Prostate gland (tissue), 2 donors: ENCODE measurements at regions not wholly inside any gene's neighbourhood (a gene's known extent, or its start where the extent isn't known, plus 50 kb on each side); places are given as distances from the start of the nearest gene placed in this dataset.

ENCODE experiments used
- POLR2A ChIP-seq: fragments of 450-650 bp; IDR thresholded peaks from one replicate; pipeline ENCODE4 v1.6.1; 2016; ENCODE audit warnings: antibody characterized with exemption, mild to moderate bottlenecking
- TF ChIP-seq, protein P1 (sequence below), 4 experiments: fragments of 200-600 bp in 2 of 4; fragments of 450-650 bp in 2 of 4; sonication (generic) in 2 of 4; IDR thresholded peaks; 1 replicate in 3 of 4; 2 replicates in 1 of 4; pipeline ENCODE4 v1.5.1; 2016 to 2019; ENCODE audit warnings: antibody characterized with exemption in 4 of 4, mild to moderate bottlenecking in 2 of 4, moderate library complexity in 2 of 4

DNA sequence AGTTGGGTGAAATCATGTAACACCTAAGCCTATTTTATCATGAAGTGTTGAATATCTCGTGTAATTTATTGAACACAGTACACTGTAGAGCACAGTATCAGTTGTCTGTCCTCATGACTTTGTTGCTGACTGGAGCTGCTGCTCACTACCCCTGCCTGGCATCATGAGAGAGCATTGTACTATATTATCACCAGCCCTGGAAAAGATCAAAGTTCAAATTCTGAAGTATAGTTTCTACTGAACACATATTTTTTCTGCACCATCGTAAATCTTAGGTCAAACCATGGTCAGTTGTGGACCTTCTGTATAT, 169.3 kb upstream of the RAI14 start:
- TF ChIP-seq, protein P1, sequence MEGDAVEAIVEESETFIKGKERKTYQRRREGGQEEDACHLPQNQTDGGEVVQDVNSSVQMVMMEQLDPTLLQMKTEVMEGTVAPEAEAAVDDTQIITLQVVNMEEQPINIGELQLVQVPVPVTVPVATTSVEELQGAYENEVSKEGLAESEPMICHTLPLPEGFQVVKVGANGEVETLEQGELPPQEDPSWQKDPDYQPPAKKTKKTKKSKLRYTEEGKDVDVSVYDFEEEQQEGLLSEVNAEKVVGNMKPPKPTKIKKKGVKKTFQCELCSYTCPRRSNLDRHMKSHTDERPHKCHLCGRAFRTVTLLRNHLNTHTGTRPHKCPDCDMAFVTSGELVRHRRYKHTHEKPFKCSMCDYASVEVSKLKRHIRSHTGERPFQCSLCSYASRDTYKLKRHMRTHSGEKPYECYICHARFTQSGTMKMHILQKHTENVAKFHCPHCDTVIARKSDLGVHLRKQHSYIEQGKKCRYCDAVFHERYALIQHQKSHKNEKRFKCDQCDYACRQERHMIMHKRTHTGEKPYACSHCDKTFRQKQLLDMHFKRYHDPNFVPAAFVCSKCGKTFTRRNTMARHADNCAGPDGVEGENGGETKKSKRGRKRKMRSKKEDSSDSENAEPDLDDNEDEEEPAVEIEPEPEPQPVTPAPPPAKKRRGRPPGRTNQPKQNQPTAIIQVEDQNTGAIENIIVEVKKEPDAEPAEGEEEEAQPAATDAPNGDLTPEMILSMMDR (IDR thresholded peaks at IDR 0.05) = no peak
- no peak for TF ChIP-seq POLR2A
